ENCODE measurements at regions not wholly inside any gene's neighbourhood (a gene's known extent, or its start where the extent isn't known, plus 50 kb on each side); places are given as distances from the start of the nearest gene placed in this dataset.

GRCh38 chr6:146865756-146866379 lies 267.1 kb downstream of the ADGB start:
- DNase-seq (ENCODE audit: low read depth) = no peak

GRCh38 chr6:146866731-146867414 lies 268.1 kb downstream of the ADGB start:
- no peak for DNase-seq (ENCODE audit: low read depth)

GRCh38 chr6:146868671-146869209 lies 270.0 kb downstream of the ADGB start:
- no peak for DNase-seq (ENCODE audit: low read depth)

- no peak for DNase-seq (ENCODE audit: low read depth)
Measured at GRCh38 chr6:146870760-146871159, 272.0 kb downstream of the ADGB start.

GRCh38 chr6:146871611-146872425 lies 273.0 kb downstream of the ADGB start:
- no peak for DNase-seq (ENCODE audit: low read depth)

GRCh38 chr6:146872426-146872785 lies 273.6 kb downstream of the ADGB start:
- no peak for DNase-seq (ENCODE audit: low read depth)

GRCh38 chr6:146874278-146875018 lies 275.7 kb downstream of the ADGB start:
- no peak for DNase-seq (ENCODE audit: low read depth)

GRCh38 chr6:146875927-146876270 lies 277.1 kb downstream of the ADGB start:
- no peak for DNase-seq (ENCODE audit: low read depth)

GRCh38 chr6:146876271-146877151 lies 277.7 kb downstream of the ADGB start:
- DNase-seq (ENCODE audit: low read depth) = no peak

GRCh38 chr6:146878168-146878951 lies 279.6 kb downstream of the ADGB start:
- DNase-seq (ENCODE audit: low read depth) = no peak

GRCh38 chr6:146878952-146879340 lies 280.2 kb downstream of the ADGB start:
- DNase-seq (ENCODE audit: low read depth) = no peak

GRCh38 chr6:146879406-146880117 lies 280.8 kb downstream of the ADGB start:
- no peak for DNase-seq (ENCODE audit: low read depth)

- no peak for DNase-seq (ENCODE audit: low read depth)
Measured at GRCh38 chr6:146881228-146882181, 282.7 kb downstream of the ADGB start.

- DNase-seq (ENCODE audit: low read depth) = no peak
Measured at GRCh38 chr6:146883640-146884531, 285.1 kb downstream of the ADGB start.

- DNase-seq (ENCODE audit: low read depth) = no peak
Measured at GRCh38 chr6:146884728-146885127, 286.0 kb downstream of the ADGB start.

- no peak for DNase-seq (ENCODE audit: low read depth)
Measured at GRCh38 chr6:146885708-146886457, 287.1 kb downstream of the ADGB start.
